K562 (cell line): ENCODE measurements at regions not wholly inside any gene's neighbourhood (a gene's known extent, or its start where the extent isn't known, plus 50 kb on each side); places are given as distances from the start of the nearest gene placed in this dataset.

Experiments
- ATAC-seq: fragments of 200-7000 bp; cut with Tn5 transposase; 3 replicates; pipeline ENCODE4 v1.9.1; 2020; ENCODE audit warnings: moderate library complexity
- BruUV-seq: library from RNA; stranded (reverse); fragments of 400-500 nt; replicated peaks from 2 replicates; lab custom pipeline; 2021; lab: Mats Ljungman, UMichigan
- CTCF ChIA-PET: fragments of 300-600 bp; formaldehyde crosslinking; extraction: SDS; loops from one replicate; lab custom pipeline; 2021; ENCODE audit warnings: low intra/inter-chr PET ratio; lab: Yijun Ruan, JAX
- POLR2A ChIA-PET: fragments of 300-600, 350-650 bp; sonication (Branson Sonifier 250); formaldehyde crosslinking; extraction: SDS; loops from one replicate; lab custom pipeline; 2021; ENCODE audit warnings: antibody characterized with exemption, inconsistent platforms; lab: Yijun Ruan, JAX
- DNase-seq, 4 experiments: peaks; one replicate each; pipeline versions ENCODE4 v3.0.0 to v3.0.0-alpha.2; 2011 to 2018; ENCODE audit warnings: low spot score in 3 of 4, mixed read lengths in 3 of 4; ENCODE audit errors: extremely low read depth in 1 of 4
- FAIRE-seq: peaks from 2 replicates; lab custom pipeline; 2011; peaks lifted over from hg19 to GRCh38; lab: Jason Lieb, UNC
- H2AFZ ChIP-seq: 2 replicates; pipeline ENCODE4 v1.6.0; 2011; ENCODE audit warnings: low read depth, low read length, control low read depth, inconsistent platforms
- H3K27ac ChIP-seq: fragments of 200-600 bp; 3 replicates; pipeline ENCODE4 v1.8.0; 2011; ENCODE audit warnings: low read depth, mild to moderate bottlenecking, control low read depth, inconsistent platforms, low read length, moderate library complexity, mixed read lengths; ENCODE audit errors: extremely low read depth
- H3K27me3 ChIP-seq, 2 experiments: fragments of 300-600 bp in 1 of 2; 2 replicates in 1 of 2; 3 replicates in 1 of 2; pipeline versions ENCODE4 v1.6.0 to v1.8.0; 2011; ENCODE audit warnings: inconsistent platforms in 2 of 2, low read length in 2 of 2, mild to moderate bottlenecking in 1 of 2, mixed read lengths in 1 of 2, moderate library complexity in 1 of 2; ENCODE audit not compliant: control insufficient read depth in 2 of 2, insufficient read depth in 2 of 2
- H3K36me3 ChIP-seq: fragments of 300-600 bp; 3 replicates; pipeline ENCODE4 v1.8.0; 2011; ENCODE audit warnings: mild to moderate bottlenecking, low read length, inconsistent platforms; ENCODE audit not compliant: control insufficient read depth, insufficient read depth
- H3K4me1 ChIP-seq, 2 experiments: fragments of 200-600 bp in 1 of 2; replicated peaks in 1 of 2; 2 replicates in 1 of 2; 3 replicates in 1 of 2; pipeline versions ENCODE4 v1.5.1 to v1.8.0; 2011; ENCODE audit warnings: inconsistent platforms in 2 of 2, low read length in 2 of 2, mild to moderate bottlenecking in 1 of 2, mixed read lengths in 1 of 2, moderate library complexity in 1 of 2; ENCODE audit not compliant: control insufficient read depth in 2 of 2, insufficient read depth in 2 of 2
- H3K4me2 ChIP-seq: 2 replicates; pipeline ENCODE4 v1.6.1; 2011; ENCODE audit warnings: low read length, control low read depth, inconsistent platforms, mixed read lengths; ENCODE audit not compliant: insufficient read depth
- H3K4me3 ChIP-seq: fragments of 200-600 bp; sonication (generic), shearing (Covaris generic); 2 replicates; pipeline ENCODE4 v1.5.1; 2016; ENCODE audit warnings: control low read depth, inconsistent platforms
- H3K79me2 ChIP-seq: fragments of 200-600 bp; 3 replicates; pipeline ENCODE4 v1.8.0; 2011; ENCODE audit warnings: low read length, inconsistent platforms; ENCODE audit not compliant: control insufficient read depth, insufficient read depth
- H3K9ac ChIP-seq, 2 experiments: 2 replicates each; pipeline versions ENCODE4 v1.6.0 to v1.6.1; 2011; ENCODE audit warnings: low read depth in 2 of 2, low read length in 2 of 2, control low read depth in 1 of 2, inconsistent platforms in 1 of 2, mild to moderate bottlenecking in 1 of 2, mixed read lengths in 1 of 2; ENCODE audit not compliant: insufficient read depth in 1 of 2
- H3K9me1 ChIP-seq: one replicate; pipeline ENCODE4 v1.6.0; 2011; ENCODE audit warnings: inconsistent platforms, mild to moderate bottlenecking, low read length, moderate library complexity; ENCODE audit not compliant: control insufficient read depth, insufficient read depth
- H3K9me3 ChIP-seq: replicated peaks from 2 replicates; pipeline ENCODE4 v1.5.1; 2011; ENCODE audit warnings: low read depth, low read length, inconsistent platforms; ENCODE audit not compliant: control insufficient read depth, insufficient read depth
- H4K20me1 ChIP-seq: replicated peaks from 2 replicates; pipeline ENCODE4 v1.6.1; 2011; ENCODE audit warnings: low read length, inconsistent platforms, mixed read lengths; ENCODE audit not compliant: control insufficient read depth, insufficient read depth
- ARNT ChIP-seq, 2 experiments: fragments of 450-650 bp; IDR thresholded peaks; 2 replicates each; pipeline ENCODE4 v1.6.1; 2016; ENCODE audit warnings: mild to moderate bottlenecking in 1 of 2
- CSDE1 ChIP-seq, 2 experiments: fragments of 450-650 bp; IDR thresholded peaks; 2 replicates each; pipeline ENCODE4 v1.6.1; 2016; ENCODE audit warnings: mild to moderate bottlenecking in 1 of 2
- KLF13 ChIP-seq: fragments of 450-650 bp; IDR thresholded peaks from 2 replicates; pipeline ENCODE4 v1.6.1; 2016; ENCODE audit warnings: missing genetic modification characterization, low read depth, mild to moderate bottlenecking, missing compliant biosample characterization, moderate library complexity, borderline replicate concordance
- NFIX ChIP-seq: fragments of 250-450 bp; sonication (Bioruptor Pico); IDR thresholded peaks from 2 replicates; pipeline ENCODE4 v1.4.0; 2020; ENCODE audit warnings: low read depth, mild to moderate bottlenecking, moderate library complexity
- NFYB ChIP-seq: IDR thresholded peaks from 2 replicates; pipeline ENCODE4 v1.6.1; 2011; ENCODE audit warnings: mild to moderate bottlenecking, moderate library complexity; ENCODE audit not compliant: insufficient read length; ENCODE audit errors: extremely low read depth
- NR0B1 ChIP-seq: fragments of 450-650 bp; IDR thresholded peaks from one replicate; pipeline ENCODE4 v1.6.1; 2018; ENCODE audit warnings: mild to moderate bottlenecking, moderate library complexity; ENCODE audit not compliant: partially characterized antibody
- RBM22 ChIP-seq: fragments of 200-400 bp; formaldehyde crosslinking; IDR thresholded peaks from 2 replicates; pipeline ENCODE4 v1.6.1; 2018; ENCODE audit warnings: low read length, low read depth; ENCODE audit not compliant: poor library complexity, severe bottlenecking
- SMARCE1 ChIP-seq: fragments of 450-650 bp; IDR thresholded peaks from 2 replicates; pipeline ENCODE4 v1.7.1; 2016; ENCODE audit warnings: mild to moderate bottlenecking
- ZNF174 ChIP-seq: fragments of 250-450 bp; sonication (Bioruptor Pico); IDR thresholded peaks from 2 replicates; pipeline ENCODE4 v1.4.0; 2020; ENCODE audit warnings: mild to moderate bottlenecking
- ZNF23 ChIP-seq: fragments of 250-450 bp; sonication (Bioruptor Pico); IDR thresholded peaks from 2 replicates; pipeline ENCODE4 v1.4.0; 2020; ENCODE audit warnings: mild to moderate bottlenecking
- ZNF830 ChIP-seq: fragments of 250-450 bp; sonication (Bioruptor Pico); IDR thresholded peaks from 2 replicates; pipeline ENCODE4 v1.5.0; 2021; ENCODE audit warnings: mild to moderate bottlenecking
- WGBS: fragments of 100-300 bp; shearing (Covaris generic); methylation state at CpG from one replicate; pipeline ENCODE4 v1.1.6; 2016; ENCODE audit warnings: low coverage, mixed read lengths; ENCODE audit not compliant: insufficient coverage; ENCODE audit errors: missing lambda C conversion rate; 5-methylcytosine and 5-hydroxymethylcytosine counted together
- in situ Hi-C: fragments of 300-500 bp; cut with MboI; formaldehyde crosslinking; loops from 4 replicates; pipeline ENCODE4 v1.15.0; 2018; ENCODE audit warnings: inconsistent platforms, mixed read lengths
- intact Hi-C: fragments of 100-400 bp; cut with micrococcal nuclease; formaldehyde crosslinking; loops from 2 replicates; pipeline ENCODE4 v1.14.2; 2022

- no peaks in the 10 kb centered on the region for H3K9me3 ChIP-seq
- no peaks in the 10 kb centered on the region for H3K36me3 ChIP-seq
- no peaks in the 10 kb centered on the region for H4K20me1 ChIP-seq
- CTCF ChIA-PET, result no interaction called here
- 2% methylated on average over 4 of the region's 4 CpGs for WGBS
- no peak for FAIRE-seq
- POLR2A ChIA-PET, result no interaction called here
- H3K9me1 ChIP-seq, result no peaks in the 10 kb centered on the region
- ATAC-seq, result no peak
- H2AFZ ChIP-seq, result no peak overlapping the region
- no peak overlapping the region for H3K9ac ChIP-seq
- TF ChIP-seq NFYB (no peak), NR0B1 (no peak), ARNT (IDR thresholded peaks at IDR 0.05) (no peak), NFIX (no peak), CSDE1 (IDR thresholded peaks at IDR 0.05) (no peak), ZNF830 (no peak), RBM22 (no peak), ZNF174 (CRISPR knock-in tag) (no peak), KLF13 (tag) (no peak), SMARCE1 (no peak), ZNF23 (CRISPR knock-in tag) (no peak)
- no peak for DNase-seq
- intact Hi-C loops (loop anchor here (5.0 kb wide), 1 partner anchor 327 kb away; no protein-coding TSS in a partner anchor), in situ Hi-C loops (no loop called here)
- no peaks in the 10 kb centered on the region for H3K79me2 ChIP-seq
- BruUV-seq, result no TSS peak
- no peak overlapping the region for H3K27ac ChIP-seq
- H3K4me2 ChIP-seq, result no peak overlapping the region
- H3K4me1 ChIP-seq, result no peaks in the 10 kb centered on the region
- H3K27me3 ChIP-seq, result peaks cover 0 to 11% of the 10 kb centered on the region in 2 experiments; a peak in 2 of 5 replicates
- no peak overlapping the region for H3K4me3 ChIP-seq
These were observed 300.2 kb upstream of the IRX5 start for GRCh38 chr16:54630284-54630967.
